Activated naive CD4-positive, alpha-beta T cell treated with anti-CD3 and anti-CD28 coated beads, Interleukin-2, amount 50 U/mL, for 24 hours (primary cell): ENCODE measurements at regions not wholly inside any gene's neighbourhood (a gene's known extent, or its start where the extent isn't known, plus 50 kb on each side); places are given as distances from the start of the nearest gene placed in this dataset.

Experiments used
- H3K27ac Mint-ChIP-seq: one replicate; pipeline ENCODE4 v1.8.0; 2021; ENCODE audit warnings: mild to moderate bottlenecking, mixed read lengths
- H3K27me3 Mint-ChIP-seq: one replicate; pipeline ENCODE4 v1.8.0; 2021; ENCODE audit warnings: mixed read lengths
- H3K36me3 Mint-ChIP-seq: one replicate; pipeline ENCODE4 v1.8.0; 2021; ENCODE audit warnings: mixed read lengths
- H3K4me1 Mint-ChIP-seq: one replicate; pipeline ENCODE4 v1.8.0; 2021; ENCODE audit warnings: mixed read lengths
- H3K4me3 Mint-ChIP-seq: one replicate; pipeline ENCODE4 v1.8.0; 2021; ENCODE audit warnings: mild to moderate bottlenecking, mixed read lengths
- H3K9me3 Mint-ChIP-seq: one replicate; pipeline ENCODE4 v1.8.0; 2021; ENCODE audit warnings: mixed read lengths

DNA sequence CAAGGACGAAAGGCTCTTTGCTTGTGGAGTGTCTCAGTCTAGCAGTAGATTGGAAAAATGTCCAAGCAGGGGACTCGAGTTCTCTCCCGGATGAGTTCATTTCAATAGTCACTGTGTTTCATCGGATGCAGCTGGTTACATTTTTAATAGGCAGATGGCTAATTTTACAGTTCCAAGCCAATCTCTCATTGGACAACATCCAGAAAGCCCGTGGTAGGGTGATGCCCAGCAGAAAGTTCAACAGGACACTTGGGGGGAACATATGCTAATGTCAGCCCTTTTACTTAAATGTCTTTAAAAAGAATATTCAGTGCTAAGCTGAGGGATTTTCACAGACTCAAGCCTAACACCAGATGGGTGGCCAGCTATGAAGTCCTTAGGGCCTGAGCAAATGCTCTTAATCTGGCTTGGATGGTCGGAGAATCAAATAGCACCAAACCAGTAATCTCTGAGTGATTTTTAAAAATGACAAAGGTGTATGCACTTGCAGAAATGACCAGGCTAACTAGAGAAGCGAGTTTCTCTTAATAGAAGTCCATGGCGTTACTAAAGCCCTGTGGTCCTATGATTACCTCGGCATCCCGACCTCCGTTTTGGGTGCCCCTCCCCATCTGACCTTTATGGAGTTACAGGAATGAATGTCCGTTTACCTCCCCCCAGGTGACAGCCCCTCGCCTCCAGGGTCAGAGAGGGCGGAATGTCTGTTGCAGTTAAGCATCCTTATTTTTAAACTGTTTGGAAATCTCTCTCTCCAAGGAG, 289.2 kb upstream of the SALL1 start:
- Mint-ChIP-seq H3K4me1 (no peaks in the 10 kb centered on the region), H3K27ac (no peak overlapping the region), H3K9me3 (peaks cover 10% of the 10 kb centered on the region), H3K27me3 (peaks cover 20% of the 10 kb centered on the region), H3K4me3 (no peak overlapping the region), H3K36me3 (no peaks in the 10 kb centered on the region)

DNA sequence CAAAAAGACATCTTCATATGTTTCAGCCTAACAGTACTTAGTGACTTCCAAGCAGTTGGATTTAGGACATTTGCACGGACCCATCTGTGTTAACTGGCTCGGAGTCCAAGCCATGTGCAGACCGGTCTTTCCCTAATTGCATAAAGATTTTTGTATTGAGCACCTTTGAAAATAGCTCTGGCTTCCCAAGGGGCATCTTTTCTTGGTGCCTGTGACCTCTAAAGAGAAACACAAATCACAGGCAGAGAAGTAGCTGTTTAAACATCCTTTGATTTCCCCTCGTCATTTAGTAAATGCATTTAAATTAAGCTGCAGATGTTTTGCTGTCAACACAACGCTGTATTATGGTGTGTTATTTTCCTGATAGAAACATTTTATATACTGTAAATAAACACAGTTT, 288.2 kb upstream of the SALL1 start:
- Mint-ChIP-seq H3K4me1 (no peaks in the 10 kb centered on the region), H3K4me3 (no peak overlapping the region), H3K36me3 (no peaks in the 10 kb centered on the region), H3K27ac (no peak overlapping the region), H3K27me3 (peaks cover 20% of the 10 kb centered on the region), H3K9me3 (peaks cover 10% of the 10 kb centered on the region)

DNA sequence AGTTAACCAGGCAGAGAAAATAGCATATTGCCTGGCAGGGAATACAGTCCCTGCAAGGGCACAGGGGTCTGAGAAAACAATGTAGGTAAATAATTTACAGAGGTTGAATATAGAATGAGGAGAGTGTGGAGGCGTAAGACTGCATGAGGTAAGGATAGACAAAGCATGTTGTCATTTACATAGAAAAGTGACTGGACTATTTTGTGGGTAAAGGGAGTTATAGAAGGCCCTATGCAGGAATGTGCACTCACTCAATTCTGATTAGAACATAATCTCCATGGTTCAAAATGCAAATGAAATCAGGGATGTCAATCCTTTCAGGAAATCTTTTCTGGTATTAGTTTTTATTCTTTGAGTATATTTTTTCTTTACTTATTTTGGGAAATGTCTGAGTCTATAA, 285.7 kb upstream of the SALL1 start:
- Mint-ChIP-seq H3K36me3 (no peaks in the 10 kb centered on the region), H3K27ac (no peak overlapping the region), H3K27me3 (peaks cover 15% of the 10 kb centered on the region), H3K9me3 (peaks cover 10% of the 10 kb centered on the region), H3K4me1 (no peaks in the 10 kb centered on the region), H3K4me3 (no peak overlapping the region)

DNA sequence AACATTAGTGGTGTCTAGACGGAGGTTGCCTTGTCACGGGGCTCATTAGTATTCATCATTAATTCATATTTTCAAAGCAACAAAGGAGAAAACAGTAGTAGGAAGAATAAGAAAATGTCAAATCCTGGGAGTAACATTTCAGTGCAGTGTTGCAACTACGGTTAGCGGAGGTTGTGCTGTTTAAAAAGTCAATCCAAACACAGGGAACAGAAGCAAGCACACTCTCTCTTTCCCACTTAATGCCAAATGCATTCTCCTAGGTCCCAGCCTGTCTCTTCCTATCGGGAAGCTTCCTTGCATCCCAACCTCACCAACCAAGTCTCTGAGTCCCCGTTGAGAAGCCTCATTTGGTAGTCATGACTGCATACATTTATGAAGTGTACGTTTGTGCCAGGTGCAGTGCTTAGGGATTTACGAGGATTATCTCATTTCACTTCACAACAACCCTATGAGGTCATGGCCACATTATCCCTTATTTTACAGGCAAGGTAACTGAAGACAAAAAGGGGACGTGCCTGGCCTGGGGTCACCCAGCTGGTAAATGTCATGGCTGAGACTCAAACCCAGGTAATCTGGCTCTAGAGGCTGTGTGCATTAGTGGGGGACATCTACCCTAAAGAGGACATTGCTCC, 283.6 kb upstream of the SALL1 start:
- Mint-ChIP-seq H3K27me3 (peaks cover 8% of the 10 kb centered on the region), H3K4me1 (no peaks in the 10 kb centered on the region), H3K27ac (no peak overlapping the region), H3K9me3 (peaks cover 6% of the 10 kb centered on the region), H3K4me3 (no peak overlapping the region), H3K36me3 (no peaks in the 10 kb centered on the region)

DNA sequence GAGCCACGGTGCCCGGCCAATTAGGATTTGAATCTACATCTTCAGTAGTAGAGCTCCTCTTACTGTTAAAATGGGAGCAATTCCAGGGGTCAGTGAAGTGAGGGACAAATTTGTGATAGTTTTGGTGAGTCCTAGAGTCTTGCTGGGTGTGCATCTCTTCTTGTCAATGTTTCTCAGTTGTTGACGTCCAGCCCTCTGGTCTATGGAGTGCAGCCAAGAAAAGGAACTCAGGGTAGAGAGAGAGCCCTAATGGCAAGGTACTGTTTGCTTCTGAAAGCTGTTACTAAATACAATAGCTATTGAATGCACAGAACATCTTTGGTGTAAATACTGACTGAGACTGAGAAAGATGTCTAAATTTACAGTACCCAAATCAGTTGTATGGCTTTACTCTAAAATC, 282.5 kb upstream of the SALL1 start:
- no peaks in the 10 kb centered on the region for H3K4me1 Mint-ChIP-seq

DNA sequence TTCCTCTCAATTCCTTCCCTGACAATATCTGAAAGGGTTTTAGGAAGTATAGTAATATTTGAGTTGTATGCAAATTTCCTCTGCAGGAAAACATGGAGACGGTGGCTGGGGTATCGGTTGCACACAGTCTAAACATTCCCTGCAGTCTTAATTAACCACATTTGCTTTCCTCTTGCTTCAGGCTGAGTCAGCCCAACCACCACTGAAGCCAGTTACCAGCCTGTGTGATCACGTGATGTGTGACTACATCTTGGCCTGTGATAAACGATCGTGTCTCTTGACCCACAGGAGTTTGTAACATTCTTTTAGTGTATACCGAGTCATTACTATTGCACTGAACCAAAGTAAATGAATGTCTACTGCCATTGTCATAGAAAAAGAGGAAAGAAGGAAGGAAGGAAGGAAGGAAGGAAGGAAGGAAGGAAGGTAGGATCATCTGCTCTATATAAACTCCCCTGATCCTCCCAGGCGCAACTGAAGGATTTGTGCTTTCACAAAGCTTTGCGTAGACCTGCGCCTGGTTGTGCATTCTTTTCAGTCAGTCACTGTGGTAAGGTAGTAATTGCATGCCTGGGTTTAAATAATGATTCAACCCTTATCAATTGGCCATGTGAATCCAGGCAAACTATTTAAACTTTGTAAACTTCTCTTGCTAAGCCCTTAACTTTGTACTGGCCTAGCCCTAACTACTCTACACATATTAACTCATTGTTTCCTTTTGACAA, 280.6 kb upstream of the SALL1 start:
- Mint-ChIP-seq H3K9me3 (peaks cover 8% of the 10 kb centered on the region), H3K36me3 (no peaks in the 10 kb centered on the region)

More for the DNA sequence above, 282.5 kb upstream of the SALL1 start:
- Mint-ChIP-seq H3K9me3 (peaks cover 9% of the 10 kb centered on the region), H3K36me3 (no peaks in the 10 kb centered on the region), H3K27me3 (peaks cover 3% of the 10 kb centered on the region), H3K27ac (no peak overlapping the region), H3K4me3 (no peak overlapping the region)

DNA sequence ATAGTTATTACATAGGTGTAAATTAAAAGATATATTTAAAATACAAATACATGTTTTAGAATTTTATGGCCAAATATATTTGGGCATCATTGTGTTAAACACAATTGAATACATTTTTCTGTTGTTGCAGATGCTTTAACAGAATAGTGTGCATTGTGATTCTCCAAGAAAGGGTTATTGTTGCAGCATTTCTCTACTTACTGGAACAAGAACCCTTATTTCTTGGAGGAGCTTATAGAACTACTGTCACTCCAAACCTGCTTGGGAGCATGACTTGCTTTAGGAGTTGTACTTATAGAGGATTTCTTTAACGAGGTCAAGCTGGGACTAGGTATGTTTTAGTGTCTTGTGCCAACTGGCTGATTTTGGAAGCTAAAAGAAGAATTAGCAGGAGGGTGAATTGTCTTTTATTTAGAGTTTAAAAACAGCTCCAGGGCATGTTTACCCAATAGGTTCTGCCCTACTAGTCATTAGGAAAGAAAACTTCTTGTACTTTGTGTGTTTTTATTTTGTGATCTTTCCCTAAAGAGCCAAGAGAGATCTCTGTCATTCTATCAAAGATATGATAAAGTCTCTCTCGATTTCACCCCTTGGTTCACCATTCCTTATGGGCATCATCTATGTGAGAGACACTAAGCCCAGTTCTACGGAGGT, 279.8 kb upstream of the SALL1 start:
- peaks cover 8% of the 10 kb centered on the region for H3K9me3 Mint-ChIP-seq
- no peak overlapping the region for H3K4me3 Mint-ChIP-seq
- no peaks in the 10 kb centered on the region for H3K27me3 Mint-ChIP-seq
- no peaks in the 10 kb centered on the region for H3K4me1 Mint-ChIP-seq
- H3K27ac Mint-ChIP-seq: no peak overlapping the region
- H3K36me3 Mint-ChIP-seq: no peaks in the 10 kb centered on the region

More for the DNA sequence above, 280.6 kb upstream of the SALL1 start:
- Mint-ChIP-seq H3K27me3 (no peaks in the 10 kb centered on the region), H3K27ac (no peak overlapping the region), H3K4me3 (no peak overlapping the region), H3K4me1 (no peaks in the 10 kb centered on the region)

DNA sequence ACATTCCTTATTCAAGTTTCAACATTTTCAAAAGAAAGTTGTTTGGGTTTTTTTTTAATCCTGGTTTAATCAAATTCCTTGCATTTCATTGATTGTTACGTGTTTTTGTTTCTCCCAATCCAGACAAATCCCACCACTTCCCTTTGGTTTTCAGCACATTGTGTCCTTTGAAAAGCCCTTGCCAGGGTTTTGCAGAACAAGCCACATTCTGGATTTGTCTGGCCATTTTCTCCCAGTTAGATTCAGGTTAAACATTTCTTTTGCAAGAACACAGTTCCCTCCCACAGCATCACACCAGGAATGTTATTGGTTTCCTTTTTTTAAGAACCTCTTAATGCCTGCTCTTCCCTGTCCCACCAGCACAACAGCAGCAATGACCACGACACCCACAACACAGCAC, 278.0 kb upstream of the SALL1 start:
- no peaks in the 10 kb centered on the region for H3K4me1 Mint-ChIP-seq

DNA sequence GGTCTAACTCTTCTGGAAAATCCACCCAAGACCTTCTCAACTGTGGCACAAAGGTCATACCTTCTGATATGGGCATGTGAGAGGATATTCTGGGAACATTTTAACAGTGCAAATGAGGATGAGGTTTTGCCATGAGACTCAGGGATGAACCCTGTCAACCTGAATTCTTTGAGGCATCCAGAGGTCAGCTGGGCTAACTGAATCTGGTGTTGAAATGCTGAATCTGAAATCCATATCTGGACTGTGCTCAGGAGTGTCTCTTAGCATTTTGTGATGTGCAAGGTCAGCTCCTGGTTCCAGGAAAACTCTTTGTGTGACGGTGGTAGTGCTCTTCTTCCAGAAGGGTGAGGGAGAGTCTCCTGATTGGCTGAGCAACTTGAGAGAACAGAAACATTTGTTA, 276.0 kb upstream of the SALL1 start:
- H3K4me1 Mint-ChIP-seq: no peaks in the 10 kb centered on the region
- peaks cover 8% of the 10 kb centered on the region for H3K9me3 Mint-ChIP-seq
- H3K27ac Mint-ChIP-seq: no peak overlapping the region
- H3K36me3 Mint-ChIP-seq: no peaks in the 10 kb centered on the region
- H3K27me3 Mint-ChIP-seq: no peaks in the 10 kb centered on the region
- no peak overlapping the region for H3K4me3 Mint-ChIP-seq

More for the DNA sequence above, 278.0 kb upstream of the SALL1 start:
- H3K27ac Mint-ChIP-seq: no peak overlapping the region
- no peaks in the 10 kb centered on the region for H3K36me3 Mint-ChIP-seq
- no peaks in the 10 kb centered on the region for H3K27me3 Mint-ChIP-seq
- peaks cover 8% of the 10 kb centered on the region for H3K9me3 Mint-ChIP-seq
- H3K4me3 Mint-ChIP-seq: no peak overlapping the region

DNA sequence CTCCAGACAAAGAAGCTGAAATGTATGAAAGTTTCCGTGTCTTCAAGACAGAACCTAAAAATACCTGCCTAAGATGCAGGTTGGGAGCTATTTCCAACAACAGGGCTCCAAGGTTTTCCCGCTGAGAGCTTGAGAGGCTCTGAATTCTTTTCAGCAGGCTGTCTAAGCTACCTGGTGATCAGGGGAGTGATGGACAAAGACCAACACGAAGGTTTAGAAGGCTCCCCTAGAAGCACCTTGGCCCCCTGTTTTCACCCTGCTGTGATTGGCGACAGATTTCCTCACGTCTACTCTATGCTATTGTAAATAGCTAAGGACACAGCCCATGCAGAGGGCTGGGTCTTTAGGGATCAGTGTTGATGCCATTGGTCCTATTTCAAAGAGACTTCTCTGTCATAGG, 275.2 kb upstream of the SALL1 start:
- no peak overlapping the region for H3K27ac Mint-ChIP-seq
- H3K36me3 Mint-ChIP-seq: no peaks in the 10 kb centered on the region
- peaks cover 8% of the 10 kb centered on the region for H3K9me3 Mint-ChIP-seq
- H3K27me3 Mint-ChIP-seq: no peaks in the 10 kb centered on the region
- no peak overlapping the region for H3K4me3 Mint-ChIP-seq
- H3K4me1 Mint-ChIP-seq: no peaks in the 10 kb centered on the region

DNA sequence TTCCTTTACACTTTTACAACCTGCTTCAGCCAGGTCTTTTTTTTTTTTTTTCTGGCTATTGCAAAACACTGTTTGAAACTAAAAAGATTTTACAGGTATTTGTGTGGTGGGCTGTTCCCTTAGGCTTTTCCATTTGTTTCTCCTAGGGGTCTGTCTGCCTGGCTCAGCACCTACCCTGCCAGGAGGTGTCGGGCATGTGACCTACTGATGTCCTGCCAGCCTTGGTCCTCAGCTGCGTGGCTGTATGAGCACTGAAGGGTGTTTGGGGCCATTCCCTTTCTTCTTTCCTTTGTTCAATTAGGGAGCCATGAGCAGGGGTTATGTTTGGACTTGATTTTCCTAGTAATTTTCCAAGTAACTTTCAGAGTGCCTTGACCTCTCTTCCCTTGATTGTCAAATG, 269.2 kb upstream of the SALL1 start:
- Mint-ChIP-seq H3K4me1 (no peaks in the 10 kb centered on the region), H3K4me3 (no peak overlapping the region), H3K27me3 (no peaks in the 10 kb centered on the region), H3K27ac (no peak overlapping the region), H3K36me3 (no peaks in the 10 kb centered on the region), H3K9me3 (no peaks in the 10 kb centered on the region)

DNA sequence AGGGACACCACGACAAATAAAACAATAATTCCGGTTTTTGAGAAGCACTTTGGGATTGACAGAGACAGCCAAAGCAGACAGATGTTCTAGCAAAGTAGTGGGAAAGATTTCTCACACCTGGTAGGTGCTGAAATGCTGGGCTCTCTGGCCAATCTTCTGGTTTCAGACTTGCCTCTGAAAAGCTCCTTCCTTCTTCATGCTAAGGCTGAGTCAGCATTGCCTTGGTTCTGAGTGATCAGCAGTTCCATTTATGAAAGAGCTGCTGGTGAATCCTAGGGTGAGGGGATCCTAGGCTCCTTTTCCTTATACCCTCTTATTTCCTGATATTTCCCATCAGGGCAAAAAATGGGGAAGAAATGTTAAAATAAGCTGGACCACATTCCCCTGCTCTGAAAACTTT, 268.7 kb upstream of the SALL1 start:
- Mint-ChIP-seq H3K36me3 (no peaks in the 10 kb centered on the region), H3K4me3 (no peak overlapping the region), H3K27me3 (no peaks in the 10 kb centered on the region), H3K9me3 (no peaks in the 10 kb centered on the region), H3K27ac (no peak overlapping the region), H3K4me1 (no peaks in the 10 kb centered on the region)

DNA sequence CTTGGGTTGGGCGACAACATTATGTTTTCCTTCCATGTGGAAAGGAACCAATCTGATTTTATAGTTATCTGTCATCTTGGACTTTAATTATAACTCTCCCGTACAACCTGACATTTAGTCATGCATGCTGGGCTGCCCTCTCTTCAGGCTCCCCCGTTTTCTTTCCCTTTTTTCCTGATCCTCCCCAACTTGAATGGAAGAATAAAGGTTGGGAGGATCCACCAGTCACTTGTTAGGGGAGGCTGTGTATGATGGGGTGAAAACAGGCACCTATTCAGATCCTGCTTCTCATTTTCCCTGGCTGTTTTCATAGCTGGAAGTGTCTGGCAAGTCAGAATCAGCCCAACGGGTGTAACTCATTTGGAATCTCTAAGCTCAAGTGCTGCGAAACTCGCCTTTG, 267.2 kb upstream of the SALL1 start:
- Mint-ChIP-seq H3K36me3 (no peaks in the 10 kb centered on the region), H3K4me3 (no peak overlapping the region), H3K4me1 (no peaks in the 10 kb centered on the region), H3K9me3 (no peaks in the 10 kb centered on the region), H3K27ac (no peak overlapping the region), H3K27me3 (no peaks in the 10 kb centered on the region)

DNA sequence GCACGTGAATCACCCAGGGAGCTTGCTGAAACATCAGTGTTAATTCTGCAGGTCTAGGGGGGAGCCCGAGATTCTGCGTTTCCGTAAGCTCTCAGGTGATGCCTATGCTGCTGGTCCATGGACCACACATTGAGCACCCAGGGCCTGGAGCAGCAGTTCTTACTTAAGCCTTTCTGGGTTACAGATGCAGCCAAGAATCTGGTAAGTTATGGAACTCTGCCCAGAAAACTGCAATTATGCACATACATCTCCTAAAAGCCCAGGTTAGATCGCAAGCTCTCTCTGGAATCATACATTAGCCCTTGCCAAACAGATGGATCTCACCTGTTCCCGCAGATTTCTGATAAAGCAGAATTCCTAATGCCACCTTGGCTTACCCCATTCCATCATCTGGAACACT, 265.9 kb upstream of the SALL1 start:
- no peak overlapping the region for H3K4me3 Mint-ChIP-seq
- H3K4me1 Mint-ChIP-seq: no peaks in the 10 kb centered on the region
- no peaks in the 10 kb centered on the region for H3K27me3 Mint-ChIP-seq
- no peaks in the 10 kb centered on the region for H3K9me3 Mint-ChIP-seq
- no peak overlapping the region for H3K27ac Mint-ChIP-seq
- no peaks in the 10 kb centered on the region for H3K36me3 Mint-ChIP-seq

DNA sequence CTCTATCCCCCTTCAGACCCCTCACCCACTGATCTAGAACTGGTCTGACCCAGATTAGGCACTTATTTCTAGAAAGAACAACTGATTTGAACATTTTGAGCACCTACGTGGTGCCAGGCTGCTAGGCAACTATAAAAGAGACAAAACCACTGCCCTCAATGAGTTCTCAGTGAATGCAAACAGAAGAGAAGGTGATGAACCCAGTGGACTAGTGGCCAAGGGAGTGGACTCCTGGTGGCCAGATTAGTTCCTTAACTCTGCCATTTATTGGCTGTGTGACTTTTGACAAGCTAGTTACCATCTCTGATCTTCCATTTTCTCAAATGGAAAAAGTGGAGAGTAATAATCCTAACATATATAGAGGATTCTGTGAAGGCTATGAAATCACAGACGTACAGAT, 259.1 kb upstream of the SALL1 start:
- Mint-ChIP-seq H3K9me3 (peaks cover 8% of the 10 kb centered on the region), H3K27ac (no peak overlapping the region), H3K4me3 (no peak overlapping the region), H3K4me1 (no peaks in the 10 kb centered on the region), H3K36me3 (no peaks in the 10 kb centered on the region), H3K27me3 (no peaks in the 10 kb centered on the region)
